ENCODE measurements at regions not wholly inside any gene's neighbourhood (a gene's known extent, or its start where the extent isn't known, plus 50 kb on each side); places are given as distances from the start of the nearest gene placed in this dataset.

- H3K4me3 ChIP-seq (ENCODE audit: low read length): no peak overlapping the region
- DNase-seq: no peak
- no peaks in the 10 kb centered on the region for H3K36me3 ChIP-seq (ENCODE audit: control insufficient read depth, insufficient read depth, low read length)
- no peaks in the 10 kb centered on the region for H3K9me3 ChIP-seq (ENCODE audit: control insufficient read depth, low read depth, low read length)
- no peak overlapping the region for H3K27ac ChIP-seq (ENCODE audit: low read length)
- H3K4me1 ChIP-seq (ENCODE audit: control insufficient read depth, insufficient read depth, low read length): no peaks in the 10 kb centered on the region
- no peaks in the 10 kb centered on the region for H3K27me3 ChIP-seq (ENCODE audit: control insufficient read depth, insufficient read depth, low read length)
- 40% methylated on average over 1 of the region's 3 CpGs for WGBS (ENCODE audit: insufficient coverage, low lambda C conversion rate)
Observed at GRCh38 chr4:186819342-186820086, 95.9 kb upstream of the FAT1 start.

GRCh38 chr4:186820391-186820891 lies 96.8 kb upstream of the FAT1 start:
- no peaks in the 10 kb centered on the region for H3K27me3 ChIP-seq (ENCODE audit: control insufficient read depth, insufficient read depth, low read length)
- no CpG with 5 or more reads among the region's 4 CpGs for WGBS (ENCODE audit: insufficient coverage, low lambda C conversion rate)
- H3K36me3 ChIP-seq (ENCODE audit: control insufficient read depth, insufficient read depth, low read length): no peaks in the 10 kb centered on the region
- H3K4me1 ChIP-seq (ENCODE audit: control insufficient read depth, insufficient read depth, low read length): no peaks in the 10 kb centered on the region
- H3K4me3 ChIP-seq (ENCODE audit: low read length): no peak overlapping the region
- no peaks in the 10 kb centered on the region for H3K9me3 ChIP-seq (ENCODE audit: control insufficient read depth, low read depth, low read length)
- H3K27ac ChIP-seq (ENCODE audit: low read length): no peak overlapping the region
- peak in 1 of 2 donors; percentile 46 for DNase-seq

- H3K4me1 ChIP-seq (ENCODE audit: control insufficient read depth, insufficient read depth, low read length): peaks cover 5% of the 10 kb centered on the region
- H3K9me3 ChIP-seq (ENCODE audit: control insufficient read depth, low read depth, low read length): no peaks in the 10 kb centered on the region
- WGBS (ENCODE audit: insufficient coverage, low lambda C conversion rate): 37% methylated on average over 2 of the region's 3 CpGs
- H3K27me3 ChIP-seq (ENCODE audit: control insufficient read depth, insufficient read depth, low read length): no peaks in the 10 kb centered on the region
- H3K36me3 ChIP-seq (ENCODE audit: control insufficient read depth, insufficient read depth, low read length): no peaks in the 10 kb centered on the region
- H3K27ac ChIP-seq (ENCODE audit: low read length): no peak overlapping the region
- no peak overlapping the region for H3K4me3 ChIP-seq (ENCODE audit: low read length)
- no peak for DNase-seq
Observed at GRCh38 chr4:186823989-186824388, 100.3 kb upstream of the FAT1 start.

GRCh38 chr4:186825069-186825468 lies 101.4 kb upstream of the FAT1 start:
- Histone ChIP-seq H3K27me3 (ENCODE audit: control insufficient read depth, insufficient read depth, low read length) (no peaks in the 10 kb centered on the region), H3K4me1 (ENCODE audit: control insufficient read depth, insufficient read depth, low read length) (peaks cover 12% of the 10 kb centered on the region), H3K36me3 (ENCODE audit: control insufficient read depth, insufficient read depth, low read length) (no peaks in the 10 kb centered on the region), H3K27ac (ENCODE audit: low read length) (no peak overlapping the region), H3K4me3 (ENCODE audit: low read length) (no peak overlapping the region), H3K9me3 (ENCODE audit: control insufficient read depth, low read depth, low read length) (no peaks in the 10 kb centered on the region)
- peak in 1 of 2 donors; percentile 64 for DNase-seq
- WGBS (ENCODE audit: insufficient coverage, low lambda C conversion rate): 21% methylated on average over 2 of the region's 3 CpGs

GRCh38 chr4:186826006-186826405 lies 102.3 kb upstream of the FAT1 start:
- H3K27me3 ChIP-seq (ENCODE audit: control insufficient read depth, insufficient read depth, low read length): no peaks in the 10 kb centered on the region
- H3K9me3 ChIP-seq (ENCODE audit: control insufficient read depth, low read depth, low read length): no peaks in the 10 kb centered on the region

GRCh38 chr4:186826846-186827533 lies 103.3 kb upstream of the FAT1 start:
- H3K27me3 ChIP-seq (ENCODE audit: control insufficient read depth, insufficient read depth, low read length): no peaks in the 10 kb centered on the region
- WGBS (ENCODE audit: insufficient coverage, low lambda C conversion rate): 92% methylated on average over 2 of the region's 12 CpGs
- H3K4me3 ChIP-seq (ENCODE audit: low read length): no peak overlapping the region
- peaks cover 14% of the 10 kb centered on the region for H3K4me1 ChIP-seq (ENCODE audit: control insufficient read depth, insufficient read depth, low read length)
- no peaks in the 10 kb centered on the region for H3K9me3 ChIP-seq (ENCODE audit: control insufficient read depth, low read depth, low read length)
- H3K27ac ChIP-seq (ENCODE audit: low read length): no peak overlapping the region
- no peak for DNase-seq
- H3K36me3 ChIP-seq (ENCODE audit: control insufficient read depth, insufficient read depth, low read length): no peaks in the 10 kb centered on the region

More at GRCh38 chr4:186826006-186826405, 102.3 kb upstream of the FAT1 start:
- peaks cover 14% of the 10 kb centered on the region for H3K4me1 ChIP-seq (ENCODE audit: control insufficient read depth, insufficient read depth, low read length)
- no peak for DNase-seq
- H3K4me3 ChIP-seq (ENCODE audit: low read length): no peak overlapping the region
- WGBS (ENCODE audit: insufficient coverage, low lambda C conversion rate): no CpG with 5 or more reads among the region's 2 CpGs
- H3K36me3 ChIP-seq (ENCODE audit: control insufficient read depth, insufficient read depth, low read length): no peaks in the 10 kb centered on the region
- no peak overlapping the region for H3K27ac ChIP-seq (ENCODE audit: low read length)

- Histone ChIP-seq H3K27ac (ENCODE audit: low read length) (no peak overlapping the region), H3K4me3 (ENCODE audit: low read length) (no peak overlapping the region), H3K4me1 (ENCODE audit: control insufficient read depth, insufficient read depth, low read length) (peaks cover 14% of the 10 kb centered on the region), H3K27me3 (ENCODE audit: control insufficient read depth, insufficient read depth, low read length) (no peaks in the 10 kb centered on the region), H3K36me3 (ENCODE audit: control insufficient read depth, insufficient read depth, low read length) (no peaks in the 10 kb centered on the region), H3K9me3 (ENCODE audit: control insufficient read depth, low read depth, low read length) (no peaks in the 10 kb centered on the region)
- no CpG with 5 or more reads among the region's 6 CpGs for WGBS (ENCODE audit: insufficient coverage, low lambda C conversion rate)
- no peak for DNase-seq
Observed at GRCh38 chr4:186827534-186827897, 103.9 kb upstream of the FAT1 start.

- no peak for DNase-seq
- H3K27ac ChIP-seq (ENCODE audit: low read length): peak overlapping the region; percentile 50
- H3K4me1 ChIP-seq (ENCODE audit: control insufficient read depth, insufficient read depth, low read length): peaks cover 14% of the 10 kb centered on the region
- H3K4me3 ChIP-seq (ENCODE audit: low read length): no peak overlapping the region
- H3K9me3 ChIP-seq (ENCODE audit: control insufficient read depth, low read depth, low read length): no peaks in the 10 kb centered on the region
- no peaks in the 10 kb centered on the region for H3K36me3 ChIP-seq (ENCODE audit: control insufficient read depth, insufficient read depth, low read length)
- WGBS (ENCODE audit: insufficient coverage, low lambda C conversion rate): no CpG with 5 or more reads among the region's 6 CpGs
- H3K27me3 ChIP-seq (ENCODE audit: control insufficient read depth, insufficient read depth, low read length): no peaks in the 10 kb centered on the region
Observed at GRCh38 chr4:186829097-186829496, 105.4 kb upstream of the FAT1 start.

- Histone ChIP-seq H3K27me3 (ENCODE audit: control insufficient read depth, insufficient read depth, low read length) (no peaks in the 10 kb centered on the region), H3K27ac (ENCODE audit: low read length) (peak overlapping the region; percentile 50), H3K4me3 (ENCODE audit: low read length) (no peak overlapping the region), H3K4me1 (ENCODE audit: control insufficient read depth, insufficient read depth, low read length) (peaks cover 14% of the 10 kb centered on the region), H3K9me3 (ENCODE audit: control insufficient read depth, low read depth, low read length) (no peaks in the 10 kb centered on the region), H3K36me3 (ENCODE audit: control insufficient read depth, insufficient read depth, low read length) (no peaks in the 10 kb centered on the region)
- DNase-seq: peak in 1 of 2 donors; percentile 79
- WGBS (ENCODE audit: insufficient coverage, low lambda C conversion rate): 39% methylated on average over 4 of the region's 9 CpGs
Observed at GRCh38 chr4:186829740-186830449, 106.2 kb upstream of the FAT1 start.

- no peak overlapping the region for H3K4me3 ChIP-seq (ENCODE audit: low read length)
- no peaks in the 10 kb centered on the region for H3K27me3 ChIP-seq (ENCODE audit: control insufficient read depth, insufficient read depth, low read length)
- peaks cover 9% of the 10 kb centered on the region for H3K4me1 ChIP-seq (ENCODE audit: control insufficient read depth, insufficient read depth, low read length)
- no peaks in the 10 kb centered on the region for H3K9me3 ChIP-seq (ENCODE audit: control insufficient read depth, low read depth, low read length)
- no peaks in the 10 kb centered on the region for H3K36me3 ChIP-seq (ENCODE audit: control insufficient read depth, insufficient read depth, low read length)
- no CpG with 5 or more reads among the region's 4 CpGs for WGBS (ENCODE audit: insufficient coverage, low lambda C conversion rate)
- no peak overlapping the region for H3K27ac ChIP-seq (ENCODE audit: low read length)
- no peak for DNase-seq
Observed at GRCh38 chr4:186831574-186831973, 107.9 kb upstream of the FAT1 start.
